IMR-90 (cell line): ENCODE measurements at regions not wholly inside any gene's neighbourhood (a gene's known extent, or its start where the extent isn't known, plus 50 kb on each side); places are given as distances from the start of the nearest gene placed in this dataset.

ENCODE experiments used
- ATAC-seq: fragments of 200-7000 bp; cut with Tn5 transposase; 2 replicates; pipeline ENCODE4 v1.9.1; 2020; ENCODE audit warnings: low read depth, mild to moderate bottlenecking, moderate library complexity
- BruUV-seq: library from RNA; stranded (reverse); fragments of 400-500 nt; replicated peaks from 2 replicates; lab custom pipeline; 2021; lab: Mats Ljungman, UMichigan
- CTCF ChIA-PET: fragments of 300-600 bp; formaldehyde crosslinking; extraction: SDS; loops from one replicate; lab custom pipeline; 2021; ENCODE audit warnings: antibody characterized with exemption; lab: Yijun Ruan, JAX
- POLR2A ChIA-PET: fragments of 300-600 bp; sonication (Branson Sonifier 250); formaldehyde crosslinking; loops from one replicate; lab custom pipeline; 2022; ENCODE audit warnings: antibody characterized with exemption; ENCODE audit not compliant: unreplicated experiment; lab: Charles Lee
- DNase-seq: peaks from one replicate; pipeline ENCODE4 v3.0.0; 2013
- H2AFZ ChIP-seq: replicated peaks from 2 replicates; pipeline ENCODE3; 2013; ENCODE audit warnings: low read length, mild to moderate bottlenecking; ENCODE audit not compliant: poor library complexity
- H2AK5ac ChIP-seq: 2 replicates; pipeline ENCODE4 v1.6.1; 2013; ENCODE audit warnings: low read depth, low read length, inconsistent platforms
- H2AK9ac ChIP-seq: replicated peaks from 2 replicates; pipeline ENCODE3; 2013; ENCODE audit warnings: mild to moderate bottlenecking, low read depth, low read length, moderate library complexity; ENCODE audit not compliant: poor library complexity
- H2BK120ac ChIP-seq: 2 replicates; pipeline ENCODE4 v1.6.1; 2013; ENCODE audit warnings: low read depth, low read length, inconsistent platforms
- H2BK15ac ChIP-seq: 3 replicates; pipeline ENCODE4 v1.6.1; 2013; ENCODE audit warnings: low read depth, low read length, inconsistent platforms
- H2BK20ac ChIP-seq: 2 replicates; pipeline ENCODE4 v1.6.1; 2013; ENCODE audit warnings: low read depth, mild to moderate bottlenecking, inconsistent platforms, low read length, moderate library complexity
- H2BK5ac ChIP-seq: 2 replicates; pipeline ENCODE4 v1.6.1; 2013; ENCODE audit warnings: mild to moderate bottlenecking, low read depth, low read length, inconsistent platforms; ENCODE audit not compliant: poor library complexity, severe bottlenecking
- H3K14ac ChIP-seq: replicated peaks from 2 replicates; pipeline ENCODE4 v1.6.1; 2013; ENCODE audit warnings: low read depth, low read length, inconsistent platforms
- H3K18ac ChIP-seq: 2 replicates; pipeline ENCODE4 v1.6.1; 2013; ENCODE audit warnings: low read depth, low read length, control low read depth
- H3K23ac ChIP-seq: 2 replicates; pipeline ENCODE4 v1.6.1; 2013; ENCODE audit warnings: low read depth, low read length, inconsistent platforms
- H3K27ac ChIP-seq: 2 replicates; pipeline ENCODE4 v1.5.1; 2013; ENCODE audit warnings: mild to moderate bottlenecking, control low read depth, low read length; ENCODE audit not compliant: insufficient read depth
- H3K27me3 ChIP-seq: 2 replicates; pipeline ENCODE4 v1.6.1; 2013; ENCODE audit warnings: low read length; ENCODE audit not compliant: control insufficient read depth, insufficient read depth
- H3K36me3 ChIP-seq: 2 replicates; pipeline ENCODE4 v1.6.1; 2013; ENCODE audit warnings: low read length, mixed read lengths; ENCODE audit not compliant: control insufficient read depth, insufficient read depth
- H3K4ac ChIP-seq: 2 replicates; pipeline ENCODE4 v1.6.1; 2013; ENCODE audit warnings: low read depth, low read length, inconsistent platforms
- H3K4me1 ChIP-seq: 2 replicates; pipeline ENCODE4 v1.6.1; 2013; ENCODE audit warnings: low read length, mixed read lengths; ENCODE audit not compliant: control insufficient read depth, insufficient read depth
- H3K4me2 ChIP-seq: 2 replicates; pipeline ENCODE4 v1.6.1; 2013; ENCODE audit warnings: low read depth, mild to moderate bottlenecking, control low read depth, low read length, moderate library complexity
- H3K4me3 ChIP-seq: 2 replicates; pipeline ENCODE4 v1.5.1; 2013; ENCODE audit warnings: low read depth, mild to moderate bottlenecking, control low read depth, low read length, moderate library complexity; ENCODE audit not compliant: insufficient read depth
- H3K56ac ChIP-seq: 2 replicates; pipeline ENCODE4 v1.6.1; 2013; ENCODE audit warnings: low read length, inconsistent platforms; ENCODE audit not compliant: insufficient read depth; ENCODE audit errors: extremely low read depth
- H3K79me1 ChIP-seq, 2 experiments: 2 replicates each; pipeline ENCODE4 v1.6.1; 2013; ENCODE audit warnings: low read length in 2 of 2, inconsistent platforms in 1 of 2, low read depth in 1 of 2
- H3K9ac ChIP-seq: 2 replicates; pipeline ENCODE4 v1.6.1; 2013; ENCODE audit warnings: low read depth, low read length, control low read depth
- H3K9me1 ChIP-seq: 2 replicates; pipeline ENCODE4 v1.6.1; 2013; ENCODE audit warnings: low read length, inconsistent platforms; ENCODE audit not compliant: insufficient read depth
- H3K9me3 ChIP-seq: 2 replicates; pipeline ENCODE4 v1.6.1; 2013; ENCODE audit warnings: low read length; ENCODE audit not compliant: control insufficient read depth, insufficient read depth
- H4K20me1 ChIP-seq: 2 replicates; pipeline ENCODE4 v1.6.1; 2013; ENCODE audit warnings: low read length, inconsistent platforms; ENCODE audit not compliant: insufficient read depth
- H4K5ac ChIP-seq: 2 replicates; pipeline ENCODE4 v1.6.1; 2013; ENCODE audit warnings: mild to moderate bottlenecking, low read depth, low read length, control low read depth
- H4K8ac ChIP-seq, 2 experiments: 2 replicates each; pipeline ENCODE4 v1.6.1; 2013; ENCODE audit warnings: low read depth in 2 of 2, low read length in 2 of 2, control low read depth in 1 of 2, inconsistent platforms in 1 of 2
- H4K91ac ChIP-seq: 2 replicates; pipeline ENCODE4 v1.6.1; 2013; ENCODE audit warnings: low read depth, low read length, inconsistent platforms; ENCODE audit not compliant: insufficient read depth
- CEBPB ChIP-seq: IDR thresholded peaks from 2 replicates; pipeline ENCODE4 v1.6.1; 2012; ENCODE audit warnings: low read depth, low read length, improper control_type of control experiment
- FOS ChIP-seq: fragments of 150-350 bp; IDR thresholded peaks from 2 replicates; pipeline ENCODE4 v1.6.1; 2016; ENCODE audit warnings: low read depth, low read length
- WGBS, 2 experiments: methylation state at CpG; one replicate each; pipeline versions ENCODE4 v1.1.5 to v1.1.7; 2013; ENCODE audit warnings: missing lambda C conversion rate in 2 of 2; ENCODE audit not compliant: insufficient read length in 1 of 2; ENCODE audit errors: extremely low coverage in 2 of 2; 5-methylcytosine and 5-hydroxymethylcytosine counted together
- dilution Hi-C: fragments of 300-500 bp; cut with HindIII; formaldehyde crosslinking; loops from one replicate; pipeline ENCODE4 v1.14.3; 2018; ENCODE audit warnings: low sequenced_read_pairs; ENCODE audit not compliant: unreplicated experiment
- in situ Hi-C: fragments of 300-500 bp; cut with MboI; formaldehyde crosslinking; loops from 3 replicates; pipeline ENCODE4 v1.14.3; 2019; ENCODE audit warnings: low sequenced_read_pairs, inconsistent platforms, mixed read lengths
- intact Hi-C: fragments of 100-400 bp; cut with micrococcal nuclease; formaldehyde crosslinking; loops from 2 replicates; pipeline ENCODE4 v1.10.0; 2022

- intact Hi-C loops (no loop called here), in situ Hi-C loops (no loop called here), dilution Hi-C loops (no loop called here)
- no peak for ATAC-seq
- Histone ChIP-seq H3K4me1 (no peaks in the 10 kb centered on the region), H3K9ac (no peak overlapping the region), H3K18ac (no peak overlapping the region), H2BK15ac (no peak overlapping the region), H3K23ac (no peak overlapping the region), H2AK9ac (no peak overlapping the region), H4K20me1 (no peaks in the 10 kb centered on the region), H3K9me3 (no peaks in the 10 kb centered on the region), H3K56ac (no peak overlapping the region), H3K9me1 (no peaks in the 10 kb centered on the region), H2AK5ac (no peak overlapping the region), H4K91ac (no peak overlapping the region), H2BK5ac (no peak overlapping the region), H2BK20ac (no peak overlapping the region), H3K27ac (no peak overlapping the region), H4K8ac (no peak overlapping the region), H2AFZ (no peak overlapping the region), H3K79me1 (no peaks in the 10 kb centered on the region), H2BK120ac (no peak overlapping the region), H3K27me3 (peaks cover 6% of the 10 kb centered on the region), H3K14ac (no peak overlapping the region), H3K4me2 (no peak overlapping the region), H3K4ac (no peak overlapping the region), H3K4me3 (no peak overlapping the region), H3K36me3 (no peaks in the 10 kb centered on the region), H4K5ac (no peak overlapping the region)
- ChIA-PET POLR2A (no interaction called here), CTCF (no interaction called here)
- TF ChIP-seq CEBPB (no peak), FOS (0 out of 2 replicates have a peak, but pooled peaks have one; percentile 26)
- WGBS, 2 experiments = no CpG with 5 or more reads among the region's 4 CpGs
- BruUV-seq = no TSS peak
- peak; percentile 45 for DNase-seq
Measured at GRCh38 chr3:33942483-33943150, 144.2 kb downstream of the PDCD6IP start.
